CD8-positive, alpha-beta memory T cell (primary cell): ENCODE measurements at regions not wholly inside any gene's neighbourhood (a gene's known extent, or its start where the extent isn't known, plus 50 kb on each side); places are given as distances from the start of the nearest gene placed in this dataset.

Source experiments
- CTCF ChIA-PET: fragments of 350-600 bp; sonication (Branson Sonifier 250); formaldehyde crosslinking; loops from one replicate; lab custom pipeline; 2021; ENCODE audit warnings: antibody characterized with exemption; lab: Charles Lee
- POLR2A ChIA-PET: fragments of 350-600 bp; sonication (Branson Sonifier 250); formaldehyde crosslinking; loops from one replicate; lab custom pipeline; 2021; ENCODE audit warnings: antibody characterized with exemption; lab: Charles Lee
- DNase-seq, 5 donors: peaks; one replicate each; pipeline versions ENCODE4 v3.0.0 to v3.0.0-alpha.2; 2020 to 2022; ENCODE audit warnings: mixed read lengths in 1 of 5
- H3K27ac ChIP-seq: one replicate; pipeline ENCODE4 v1.7.0; 2013; ENCODE audit warnings: low read depth, mild to moderate bottlenecking, low read length, moderate library complexity
- H3K27me3 ChIP-seq: 2 replicates; pipeline ENCODE4 v1.7.0; 2013; ENCODE audit warnings: low read length, mild to moderate bottlenecking; ENCODE audit not compliant: insufficient read depth, poor library complexity, severe bottlenecking
- H3K36me3 ChIP-seq: 2 replicates; pipeline ENCODE4 v1.7.0; 2013; ENCODE audit warnings: mild to moderate bottlenecking, low read length, moderate library complexity; ENCODE audit not compliant: insufficient read depth
- H3K4me1 ChIP-seq: 2 replicates; pipeline ENCODE4 v1.7.0; 2013; ENCODE audit warnings: mild to moderate bottlenecking, low read length, moderate library complexity; ENCODE audit not compliant: insufficient read depth
- H3K4me3 ChIP-seq: 2 replicates; pipeline ENCODE4 v1.7.0; 2013; ENCODE audit warnings: mild to moderate bottlenecking, low read length
- H3K9me3 ChIP-seq: 2 replicates; pipeline ENCODE4 v1.7.0; 2013; ENCODE audit warnings: mild to moderate bottlenecking, low read length
- H3K27ac Mint-ChIP-seq, 8 donors: one replicate each; pipeline ENCODE4 v1.8.0; 2020 to 2021; ENCODE audit warnings: mixed read lengths in 8 of 8, mild to moderate bottlenecking in 6 of 8, inconsistent platforms in 3 of 8, moderate library complexity in 3 of 8
- H3K27me3 Mint-ChIP-seq, 2 donors: one replicate each; pipeline ENCODE4 v1.8.0; 2020 to 2021; ENCODE audit warnings: mixed read lengths in 2 of 2, mild to moderate bottlenecking in 1 of 2, moderate library complexity in 1 of 2
- H3K36me3 Mint-ChIP-seq, 3 donors: one replicate each; pipeline ENCODE4 v1.8.0; 2020 to 2021; ENCODE audit warnings: mixed read lengths in 3 of 3, inconsistent platforms in 1 of 3, mild to moderate bottlenecking in 1 of 3
- H3K4me1 Mint-ChIP-seq, 3 donors: one replicate each; pipeline ENCODE4 v1.8.0; 2020 to 2021; ENCODE audit warnings: mixed read lengths in 3 of 3, inconsistent platforms in 1 of 3, mild to moderate bottlenecking in 1 of 3
- H3K4me3 Mint-ChIP-seq, 7 donors: one replicate each; pipeline ENCODE4 v1.8.0; 2020 to 2021; ENCODE audit warnings: mixed read lengths in 7 of 7, mild to moderate bottlenecking in 6 of 7, moderate library complexity in 4 of 7, inconsistent platforms in 2 of 7
- H3K9me3 Mint-ChIP-seq, 5 donors: one replicate each; pipeline ENCODE4 v1.8.0; 2020 to 2022; ENCODE audit warnings: mixed read lengths in 5 of 5, mild to moderate bottlenecking in 3 of 5, moderate library complexity in 2 of 5, inconsistent platforms in 1 of 5

DNA sequence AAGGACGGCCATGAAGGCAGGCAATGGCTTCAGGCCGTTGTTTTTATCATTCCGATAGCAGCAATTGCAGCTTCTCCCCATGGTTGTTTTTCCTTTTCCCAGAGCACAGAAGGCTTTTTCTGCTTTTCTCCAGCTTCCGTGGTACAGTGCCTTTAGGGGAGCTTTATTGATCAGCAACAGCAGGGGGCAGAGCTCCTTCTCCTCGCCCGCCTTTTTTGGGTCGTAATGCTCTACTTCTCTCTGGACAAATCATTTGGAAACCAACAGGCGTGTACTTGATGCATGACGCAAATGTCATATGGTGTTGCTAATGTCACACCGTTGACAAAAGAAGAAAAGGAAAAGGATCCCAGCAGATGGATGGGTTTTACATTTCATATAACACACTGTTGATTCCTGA is 79.7 kb upstream of the SNRK start:
- CTCF ChIA-PET = interaction anchor here (1.0 kb wide), 1 partner anchor 296 kb away, joined by 3 read pairs; no protein-coding TSS in a partner anchor

GRCh38 chr3:43206105-43206504 is 80.2 kb upstream of the SNRK start:
- DNase-seq = no peak
- H3K27ac Mint-ChIP-seq = peak overlapping the region in 2 of 8 donors; percentile 20 to 56
- Histone ChIP-seq H3K4me1 (peaks cover 8% of the 10 kb centered on the region), H3K9me3 (no peaks in the 10 kb centered on the region), H3K27ac (no peak overlapping the region), H3K4me3 (no peak overlapping the region), H3K36me3 (no peaks in the 10 kb centered on the region), H3K27me3 (no peaks in the 10 kb centered on the region)
- H3K36me3 Mint-ChIP-seq = peaks cover 0 to 8% (median 0%) of the 10 kb centered on the region in 3 donors
- H3K4me1 Mint-ChIP-seq = peaks cover 0 to 3% (median 0%) of the 10 kb centered on the region in 3 donors
- no peaks in the 10 kb centered on the region for H3K9me3 Mint-ChIP-seq
- POLR2A ChIA-PET = no interaction called here
- H3K27me3 Mint-ChIP-seq = peaks cover 2 to 6% of the 10 kb centered on the region in 2 donors
- CTCF ChIA-PET = interaction anchor here (1.0 kb wide), 1 partner anchor 296 kb away, joined by 3 read pairs; no protein-coding TSS in a partner anchor
- no peak overlapping the region for H3K4me3 Mint-ChIP-seq

More for the DNA sequence above, 79.7 kb upstream of the SNRK start:
- POLR2A ChIA-PET = no interaction called here
- Histone ChIP-seq H3K27me3 (no peaks in the 10 kb centered on the region), H3K36me3 (no peaks in the 10 kb centered on the region), H3K4me3 (no peak overlapping the region), H3K9me3 (no peaks in the 10 kb centered on the region), H3K27ac (no peak overlapping the region), H3K4me1 (peaks cover 3% of the 10 kb centered on the region)
- Mint-ChIP-seq H3K27ac (no peak overlapping the region), H3K9me3 (no peaks in the 10 kb centered on the region), H3K4me3 (no peak overlapping the region), H3K4me1 (no peaks in the 10 kb centered on the region), H3K36me3 (peaks cover 0 to 3% (median 0%) of the 10 kb centered on the region in 3 donors), H3K27me3 (peaks cover 0 to 6% of the 10 kb centered on the region in 2 donors)
- no peak for DNase-seq

DNA sequence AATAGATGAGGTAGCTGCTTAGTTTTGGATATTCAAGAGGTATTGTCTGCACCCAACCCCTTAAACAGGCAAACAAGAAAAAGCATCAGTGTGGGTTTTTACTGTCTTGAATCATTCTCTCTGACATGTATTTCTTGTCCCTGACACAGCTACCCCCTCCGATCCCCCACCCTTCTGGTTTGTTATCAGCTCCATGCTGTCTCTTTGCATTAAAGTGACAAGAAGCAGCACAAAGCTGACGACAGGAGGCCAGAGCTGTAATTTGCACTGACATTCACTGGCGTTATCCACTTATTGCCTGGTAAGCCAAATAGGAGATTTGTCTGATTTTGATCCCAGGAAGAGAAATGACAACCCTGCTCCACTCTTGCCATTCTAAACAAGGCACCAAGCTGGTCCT is 83.3 kb upstream of the SNRK start:
- H3K4me1 ChIP-seq = peaks cover 19% of the 10 kb centered on the region
- peaks cover 11 to 13% (median 11%) of the 10 kb centered on the region in 3 donors for H3K4me1 Mint-ChIP-seq
- H3K9me3 Mint-ChIP-seq = peaks cover 0 to 2% (median 0%) of the 10 kb centered on the region in 5 donors
- H3K27ac ChIP-seq = no peak overlapping the region
- ChIA-PET CTCF (no interaction called here), POLR2A (no interaction called here)
- peaks cover 0 to 17% (median 0%) of the 10 kb centered on the region in 3 donors for H3K36me3 Mint-ChIP-seq
- H3K4me3 Mint-ChIP-seq = no peak overlapping the region
- H3K9me3 ChIP-seq = no peaks in the 10 kb centered on the region
- no peak for DNase-seq
- peaks cover 6% of the 10 kb centered on the region in 2 donors for H3K27me3 Mint-ChIP-seq
- peak overlapping the region in 1 of 8 donors; percentile 44 for H3K27ac Mint-ChIP-seq
- H3K4me3 ChIP-seq = no peak overlapping the region
- no peaks in the 10 kb centered on the region for H3K27me3 ChIP-seq
- H3K36me3 ChIP-seq = no peaks in the 10 kb centered on the region

DNA sequence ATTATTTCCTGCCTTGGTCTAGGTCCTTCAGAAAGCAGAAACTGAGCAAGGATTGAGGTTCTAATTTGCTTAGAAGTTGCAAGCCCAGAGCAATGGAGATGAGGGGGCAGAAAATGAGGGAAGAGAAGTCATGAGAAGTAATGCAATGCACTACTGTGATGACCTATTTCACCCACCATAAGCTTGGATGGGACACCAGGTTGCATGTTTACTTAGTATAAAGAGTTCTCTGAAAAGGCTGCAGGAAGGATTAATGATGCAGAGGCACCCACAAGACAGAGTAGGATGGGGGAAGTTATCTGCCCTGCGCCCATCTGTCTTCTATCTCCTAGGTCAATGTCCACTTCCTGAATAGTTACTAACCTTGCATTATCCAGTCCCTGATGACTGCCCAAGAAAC is 84.8 kb upstream of the SNRK start:
- Mint-ChIP-seq H3K36me3 (peaks cover 0 to 17% (median 0%) of the 10 kb centered on the region in 3 donors), H3K27ac (peak overlapping the region in 1 of 8 donors; percentile 36), H3K4me3 (no peak overlapping the region), H3K9me3 (peaks cover 0 to 2% (median 0%) of the 10 kb centered on the region in 5 donors), H3K4me1 (peaks cover 13 to 20% (median 18%) of the 10 kb centered on the region in 3 donors), H3K27me3 (peaks cover 6 to 8% of the 10 kb centered on the region in 2 donors)
- Histone ChIP-seq H3K36me3 (no peaks in the 10 kb centered on the region), H3K9me3 (no peaks in the 10 kb centered on the region), H3K27me3 (no peaks in the 10 kb centered on the region), H3K27ac (no peak overlapping the region), H3K4me1 (peaks cover 32% of the 10 kb centered on the region), H3K4me3 (no peak overlapping the region)
- no peak for DNase-seq
- CTCF ChIA-PET = no interaction called here
- POLR2A ChIA-PET = no interaction called here

DNA sequence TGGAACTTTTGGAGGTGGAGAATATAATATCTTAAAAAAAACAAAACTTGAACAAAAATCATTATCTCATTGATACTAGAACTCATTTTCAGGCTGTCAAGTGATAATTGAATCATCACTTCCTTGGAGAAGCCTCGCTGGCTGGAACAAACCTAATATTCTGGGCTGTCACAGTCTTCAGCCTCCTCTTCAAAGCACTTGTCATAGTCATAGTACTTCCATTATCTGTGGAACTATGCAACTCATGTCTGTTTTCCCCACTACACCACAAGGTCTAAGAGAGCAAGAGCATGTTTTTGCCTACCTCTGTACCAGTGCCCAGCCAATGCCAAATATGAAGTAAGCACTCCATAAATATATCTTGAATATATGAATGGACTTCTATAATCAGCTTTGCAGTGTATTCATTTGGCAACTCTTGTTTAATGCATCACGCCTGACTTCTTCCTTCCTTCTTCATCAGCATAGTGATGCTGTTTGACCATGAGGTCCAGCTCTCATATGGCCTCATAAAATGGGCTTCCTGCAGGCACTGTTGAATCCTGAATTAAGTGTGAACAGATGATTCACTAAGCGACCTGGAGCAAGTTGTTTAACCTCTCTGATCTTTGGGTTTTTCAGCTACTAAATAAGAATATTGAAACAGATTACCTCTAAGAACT is 86.6 kb upstream of the SNRK start:
- H3K36me3 ChIP-seq = no peaks in the 10 kb centered on the region
- H3K9me3 Mint-ChIP-seq = peaks cover 0 to 2% (median 0%) of the 10 kb centered on the region in 5 donors
- no peak overlapping the region for H3K27ac ChIP-seq
- peaks cover 25 to 38% (median 37%) of the 10 kb centered on the region in 3 donors for H3K4me1 Mint-ChIP-seq
- H3K27ac Mint-ChIP-seq = peak overlapping the region in 1 of 8 donors; percentile 6
- ChIA-PET POLR2A (interaction anchor here (0.9 kb wide), 1 partner anchor 37 kb away, joined by 3 read pairs; no protein-coding TSS in a partner anchor), CTCF (no interaction called here)
- no peaks in the 10 kb centered on the region for H3K9me3 ChIP-seq
- no peak overlapping the region for H3K4me3 ChIP-seq
- H3K4me1 ChIP-seq = peaks cover 50% of the 10 kb centered on the region
- no peak overlapping the region for H3K4me3 Mint-ChIP-seq
- H3K27me3 ChIP-seq = no peaks in the 10 kb centered on the region
- H3K27me3 Mint-ChIP-seq = peaks cover 3 to 8% of the 10 kb centered on the region in 2 donors
- peaks cover 0 to 21% (median 0%) of the 10 kb centered on the region in 3 donors for H3K36me3 Mint-ChIP-seq
- no peak for DNase-seq

DNA sequence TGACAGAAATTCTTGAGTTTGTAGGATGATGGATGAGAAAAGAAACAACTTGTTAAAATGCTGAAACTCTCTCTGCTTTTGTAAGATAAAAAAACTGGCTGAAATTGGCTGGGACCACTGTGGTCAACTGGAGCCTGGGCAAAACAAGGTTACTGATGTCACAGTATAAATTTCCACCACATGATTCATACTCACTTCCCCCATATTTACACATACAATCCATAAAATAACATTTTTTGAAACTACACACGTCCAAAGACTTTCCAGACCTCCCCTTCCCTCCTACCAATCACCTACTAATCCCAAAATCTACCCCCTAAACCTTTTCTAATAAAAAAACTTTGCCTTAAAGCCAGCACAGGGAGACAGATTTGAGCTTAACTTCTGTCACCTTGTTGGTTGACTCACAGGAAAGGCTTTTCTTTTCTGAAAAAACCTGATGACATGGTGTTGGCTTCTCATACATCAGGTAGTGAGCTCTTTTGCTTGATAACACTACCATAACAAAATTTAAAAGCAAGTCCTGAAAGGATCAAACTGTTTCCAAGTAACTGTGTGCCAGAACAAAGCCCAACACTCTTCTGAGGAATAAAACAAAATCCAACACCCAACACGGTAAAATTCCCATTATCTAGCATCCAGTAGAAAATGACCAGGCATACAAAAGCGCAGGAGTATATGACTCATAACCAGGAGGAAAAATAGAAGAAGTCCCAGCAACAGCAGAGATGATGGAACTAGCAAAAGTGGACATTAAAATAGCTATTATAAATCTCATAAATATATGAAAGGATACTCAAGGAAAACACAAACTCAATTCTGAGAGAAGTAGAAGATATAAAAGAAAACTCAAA is 87.3 kb upstream of the SNRK start:
- Mint-ChIP-seq H3K36me3 (peaks cover 0 to 21% (median 0%) of the 10 kb centered on the region in 3 donors), H3K9me3 (peaks cover 0 to 2% (median 0%) of the 10 kb centered on the region in 5 donors), H3K4me3 (no peak overlapping the region), H3K27ac (no peak overlapping the region), H3K4me1 (peaks cover 33 to 45% (median 44%) of the 10 kb centered on the region in 3 donors), H3K27me3 (peaks cover 3 to 8% of the 10 kb centered on the region in 2 donors)
- CTCF ChIA-PET = interaction anchor here (1.2 kb wide), 1 partner anchor 36 kb away, joined by 3 read pairs; no protein-coding TSS in a partner anchor
- POLR2A ChIA-PET = interaction anchor here (0.9 kb wide), 1 partner anchor 36 kb away, joined by 3 read pairs; no protein-coding TSS in a partner anchor
- Histone ChIP-seq H3K4me1 (peaks cover 57% of the 10 kb centered on the region), H3K4me3 (no peak overlapping the region), H3K27ac (no peak overlapping the region), H3K27me3 (no peaks in the 10 kb centered on the region), H3K9me3 (no peaks in the 10 kb centered on the region), H3K36me3 (no peaks in the 10 kb centered on the region)
- DNase-seq = no peak

DNA sequence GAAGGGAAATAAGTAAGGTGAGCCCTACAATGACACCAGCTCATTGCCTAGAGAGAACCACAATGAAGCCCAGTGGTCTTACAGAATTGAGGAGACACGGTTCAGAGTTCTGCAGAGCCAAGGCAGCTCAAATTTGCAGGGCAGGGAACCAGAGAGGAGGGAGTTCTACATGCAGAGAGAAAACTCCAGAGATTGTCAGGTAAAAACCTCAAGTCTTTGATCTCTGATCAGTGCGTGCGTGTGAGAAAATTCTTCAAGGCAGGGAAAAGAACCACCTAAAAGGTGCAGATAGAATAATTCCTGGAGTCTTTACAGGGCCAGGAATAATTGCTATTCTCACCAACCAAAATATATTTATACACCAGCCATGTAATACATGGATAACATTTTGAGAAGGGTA is 88.0 kb upstream of the SNRK start:
- POLR2A ChIA-PET = no interaction called here
- Mint-ChIP-seq H3K27ac (peak overlapping the region in 1 of 8 donors; percentile 53), H3K27me3 (peaks cover 3 to 8% of the 10 kb centered on the region in 2 donors), H3K36me3 (peaks cover 0 to 21% (median 0%) of the 10 kb centered on the region in 3 donors), H3K4me3 (no peak overlapping the region), H3K9me3 (peaks cover 0 to 2% (median 0%) of the 10 kb centered on the region in 5 donors), H3K4me1 (peaks cover 40 to 52% (median 51%) of the 10 kb centered on the region in 3 donors)
- Histone ChIP-seq H3K4me1 (peaks cover 64% of the 10 kb centered on the region), H3K9me3 (no peaks in the 10 kb centered on the region), H3K4me3 (no peak overlapping the region), H3K36me3 (no peaks in the 10 kb centered on the region), H3K27me3 (no peaks in the 10 kb centered on the region), H3K27ac (no peak overlapping the region)
- CTCF ChIA-PET = interaction anchor here (1.2 to 1.3 kb wide), 2 partner anchors 36 to 180 kb away, joined by 3 to 4 read pairs; no protein-coding TSS in a partner anchor
- no peak for DNase-seq
